Neural crest cell (in vitro differentiated cells): ENCODE measurements at regions not wholly inside any gene's neighbourhood (a gene's known extent, or its start where the extent isn't known, plus 50 kb on each side); places are given as distances from the start of the nearest gene placed in this dataset.
"Not testable (repeated sequence)": the region's sequence is repeated elsewhere in the genome, so short reads cannot be mapped to it uniquely, and the experiment has no call there.

Experiments used
- DNase-seq: peaks from one replicate; pipeline ENCODE4 v3.0.0; 2021; ENCODE audit warnings: low read depth, mixed read lengths, low spot score
- H3K27ac Mint-ChIP-seq: one replicate; pipeline ENCODE4 v1.8.0; 2021; ENCODE audit warnings: mild to moderate bottlenecking, mixed read lengths; ENCODE audit not compliant: unreplicated experiment
- H3K27me3 Mint-ChIP-seq: 2 replicates; pipeline ENCODE4 v1.8.0; 2021; ENCODE audit warnings: low read depth, mild to moderate bottlenecking, mixed read lengths
- H3K36me3 Mint-ChIP-seq: 2 replicates; pipeline ENCODE4 v1.8.0; 2021; ENCODE audit warnings: low read depth, mild to moderate bottlenecking, mixed read lengths
- H3K4me1 Mint-ChIP-seq: 2 replicates; pipeline ENCODE4 v1.8.0; 2021; ENCODE audit warnings: mixed read lengths
- H3K4me3 Mint-ChIP-seq: one replicate; pipeline ENCODE4 v1.8.0; 2021; ENCODE audit warnings: mild to moderate bottlenecking, mixed read lengths
- H3K9me3 Mint-ChIP-seq: 2 replicates; pipeline ENCODE4 v1.8.0; 2021; ENCODE audit warnings: mixed read lengths
- CTCF ChIP-seq: fragments of 200-600 bp; sonication (generic); conservative IDR thresholded peaks from 2 replicates; pipeline ENCODE4 v1.5.0; 2021; ENCODE audit warnings: antibody characterized with exemption, mild to moderate bottlenecking

GRCh38 chr17:20387549-20387948 lies 79.8 kb downstream of the LGALS9B start:
- not testable (repeated sequence) for H3K4me1 Mint-ChIP-seq, H3K27me3 Mint-ChIP-seq, H3K27ac Mint-ChIP-seq, H3K9me3 Mint-ChIP-seq, H3K4me3 Mint-ChIP-seq, DNase-seq, H3K36me3 Mint-ChIP-seq

DNA sequence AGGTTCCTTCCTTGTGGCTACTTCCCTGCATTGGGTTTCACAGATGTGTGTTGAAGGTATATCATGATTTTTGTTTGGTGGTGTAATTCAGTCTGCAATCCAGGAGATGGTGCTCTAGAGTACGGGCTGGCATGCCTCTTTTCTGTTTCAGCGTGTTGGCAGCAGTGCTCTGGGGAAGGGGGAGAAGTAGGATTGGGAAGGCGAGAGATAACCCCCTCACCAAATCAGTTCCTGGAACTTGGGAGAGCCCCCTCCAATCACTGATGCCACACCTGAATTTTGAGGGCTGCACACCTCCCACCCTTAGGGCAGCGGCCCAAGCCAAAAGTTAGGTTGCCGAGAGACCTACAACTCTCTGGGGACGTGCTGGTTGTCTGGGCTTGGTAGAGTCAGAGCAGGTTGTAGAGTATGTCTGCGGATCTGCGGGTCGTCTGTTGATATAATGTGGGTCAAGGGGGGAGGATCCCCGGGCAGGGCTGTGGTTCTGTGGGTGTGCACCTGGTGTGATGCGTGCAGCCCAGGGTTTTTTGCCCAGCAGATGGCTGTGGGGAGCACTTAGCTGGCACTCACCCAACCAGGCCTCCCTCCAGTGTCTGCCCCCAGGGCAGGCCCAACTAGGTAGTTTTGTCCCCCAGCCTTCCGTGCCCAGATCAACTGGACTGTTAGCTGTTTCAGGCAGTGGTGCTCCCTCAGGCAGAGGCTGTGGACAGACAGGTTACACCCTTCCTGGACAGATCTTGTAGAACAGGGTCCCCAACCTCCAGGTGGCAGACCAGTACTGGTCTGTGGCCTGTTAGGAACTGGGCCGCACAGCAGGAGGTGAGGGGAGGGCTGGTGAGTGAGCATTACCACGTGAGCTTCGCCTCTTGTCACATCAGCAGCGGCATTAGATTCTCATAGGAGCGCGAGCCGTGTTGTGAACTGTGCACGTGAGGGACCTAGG lies 85.7 kb downstream of the LGALS9B start:
- not testable (repeated sequence) for H3K27me3 Mint-ChIP-seq, H3K27ac Mint-ChIP-seq, H3K4me1 Mint-ChIP-seq, H3K4me3 Mint-ChIP-seq, H3K9me3 Mint-ChIP-seq, H3K36me3 Mint-ChIP-seq
- DNase-seq = peak; percentile 17
- TF ChIP-seq CTCF = peak; percentile 68

DNA sequence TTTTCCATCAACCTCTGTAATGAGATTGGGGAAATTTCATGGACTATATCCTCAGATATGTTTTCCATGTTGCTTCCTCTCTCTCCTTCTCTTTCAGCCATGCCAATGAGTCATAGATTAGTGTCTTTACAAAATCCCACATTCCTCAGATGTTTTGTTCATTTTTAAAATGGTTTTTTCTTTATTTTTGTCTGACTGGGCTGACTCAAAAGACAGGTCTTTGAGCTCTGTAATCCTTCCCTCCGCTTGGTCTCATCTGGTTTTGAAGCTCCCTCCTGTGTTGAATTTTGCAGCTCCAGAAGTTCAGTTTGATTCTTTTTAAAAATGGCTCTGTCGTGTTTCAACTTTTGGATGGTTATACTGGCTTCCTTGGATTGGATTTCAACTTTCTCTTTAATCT lies 86.7 kb downstream of the LGALS9B start:
- H3K27ac Mint-ChIP-seq, H3K36me3 Mint-ChIP-seq, DNase-seq, H3K4me1 Mint-ChIP-seq, H3K27me3 Mint-ChIP-seq, H3K4me3 Mint-ChIP-seq, H3K9me3 Mint-ChIP-seq: not testable (repeated sequence)

DNA sequence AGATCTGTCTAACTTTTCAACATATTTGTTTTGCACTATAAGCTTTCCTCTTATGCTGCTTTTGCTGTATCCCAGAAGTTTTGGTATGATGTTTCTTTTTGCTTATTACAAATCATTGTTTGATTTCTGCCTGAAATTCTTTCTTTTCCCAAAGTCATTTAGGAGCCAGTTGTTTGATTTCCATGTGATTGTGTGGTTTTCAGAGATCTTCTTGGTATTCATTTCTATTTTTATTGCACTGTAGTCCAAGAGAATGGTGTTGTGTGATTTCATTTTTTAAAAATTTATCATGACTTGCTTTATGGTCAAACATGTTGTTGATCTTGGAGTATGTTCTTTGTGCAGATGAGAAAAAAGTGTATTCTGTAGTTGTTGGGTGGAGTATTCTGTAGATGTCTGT lies 88.1 kb downstream of the LGALS9B start:
- H3K4me1 Mint-ChIP-seq, H3K4me3 Mint-ChIP-seq, H3K9me3 Mint-ChIP-seq: not testable (repeated sequence)

DNA sequence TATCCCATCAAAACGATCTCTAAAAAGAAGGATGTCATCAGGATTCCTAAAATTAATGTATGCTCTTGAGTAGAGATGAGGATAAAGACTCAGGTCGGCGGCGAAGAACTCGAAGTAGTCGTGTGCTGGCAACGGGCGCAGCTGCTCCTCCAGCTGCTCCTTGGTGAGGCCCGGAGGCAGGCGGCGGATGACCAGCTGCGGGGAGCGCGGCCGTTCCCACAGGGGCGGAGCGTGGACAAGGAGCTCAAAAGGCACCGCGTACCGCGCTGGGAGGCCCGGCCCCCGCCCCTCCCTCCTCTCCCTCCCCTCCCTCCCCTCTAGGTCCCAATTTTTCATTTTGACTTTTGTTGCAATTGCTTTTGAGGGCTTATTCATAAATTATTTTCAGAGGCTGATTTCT lies 90.7 kb downstream of the LGALS9B start:
- not testable (repeated sequence) for H3K27ac Mint-ChIP-seq, H3K4me3 Mint-ChIP-seq, H3K36me3 Mint-ChIP-seq, DNase-seq, H3K9me3 Mint-ChIP-seq, H3K4me1 Mint-ChIP-seq, H3K27me3 Mint-ChIP-seq

More for the DNA sequence above, 88.1 kb downstream of the LGALS9B start:
- H3K27ac Mint-ChIP-seq, H3K36me3 Mint-ChIP-seq, H3K27me3 Mint-ChIP-seq, DNase-seq: not testable (repeated sequence)

GRCh38 chr17:20375745-20376144 lies 91.6 kb downstream of the LGALS9B start:
- not testable (repeated sequence) for H3K9me3 Mint-ChIP-seq, H3K36me3 Mint-ChIP-seq, DNase-seq, H3K4me1 Mint-ChIP-seq, H3K27me3 Mint-ChIP-seq, H3K4me3 Mint-ChIP-seq, H3K27ac Mint-ChIP-seq
